T follicular helper cell (primary cell): ENCODE measurements at regions not wholly inside any gene's neighbourhood (a gene's known extent, or its start where the extent isn't known, plus 50 kb on each side); places are given as distances from the start of the nearest gene placed in this dataset.

Experiments
- DNase-seq: peaks from one replicate; pipeline ENCODE4 v3.0.0-alpha.2; 2020; ENCODE audit warnings: low read depth

DNA sequence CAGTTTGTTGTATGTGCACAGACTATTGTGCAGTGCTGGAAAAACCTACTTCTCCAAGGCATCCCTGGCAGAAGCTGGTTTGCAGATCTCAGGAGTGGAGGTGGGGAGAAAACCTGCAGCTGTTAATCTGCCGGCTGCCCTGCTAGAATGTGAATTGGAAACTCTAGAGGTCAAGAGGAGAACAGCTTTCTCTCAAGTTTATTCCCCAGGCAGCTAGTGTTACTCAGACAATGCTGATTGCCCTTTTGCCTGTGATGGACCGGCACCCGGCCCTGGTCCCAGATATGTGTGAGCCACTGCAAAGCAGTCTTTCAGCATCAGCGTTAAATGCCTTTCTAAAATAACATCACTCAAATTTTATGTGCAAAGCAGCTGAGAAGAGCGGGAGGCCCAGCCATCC lies 129.7 kb upstream of the TPM1 start:
- DNase-seq = no peak

DNA sequence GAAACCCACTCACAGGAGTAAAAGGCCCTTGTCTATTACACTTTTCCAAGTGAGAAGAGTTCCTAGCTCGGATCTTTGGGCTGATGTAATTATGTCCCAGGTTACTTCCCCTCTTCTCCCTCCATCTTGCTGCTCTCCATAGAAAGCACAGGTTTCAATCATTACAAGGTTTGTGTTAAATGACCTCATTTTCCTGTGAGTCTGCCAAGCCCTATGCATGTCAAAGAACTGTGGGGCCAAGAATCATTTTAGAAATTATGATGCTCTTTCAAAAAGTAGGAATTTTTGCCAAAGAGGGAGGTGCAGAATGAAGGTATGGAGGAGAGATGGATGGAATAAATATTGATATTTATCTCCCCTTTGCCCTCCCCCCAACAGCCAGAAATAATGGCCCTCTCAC lies 129.3 kb upstream of the TPM1 start:
- no peak for DNase-seq

DNA sequence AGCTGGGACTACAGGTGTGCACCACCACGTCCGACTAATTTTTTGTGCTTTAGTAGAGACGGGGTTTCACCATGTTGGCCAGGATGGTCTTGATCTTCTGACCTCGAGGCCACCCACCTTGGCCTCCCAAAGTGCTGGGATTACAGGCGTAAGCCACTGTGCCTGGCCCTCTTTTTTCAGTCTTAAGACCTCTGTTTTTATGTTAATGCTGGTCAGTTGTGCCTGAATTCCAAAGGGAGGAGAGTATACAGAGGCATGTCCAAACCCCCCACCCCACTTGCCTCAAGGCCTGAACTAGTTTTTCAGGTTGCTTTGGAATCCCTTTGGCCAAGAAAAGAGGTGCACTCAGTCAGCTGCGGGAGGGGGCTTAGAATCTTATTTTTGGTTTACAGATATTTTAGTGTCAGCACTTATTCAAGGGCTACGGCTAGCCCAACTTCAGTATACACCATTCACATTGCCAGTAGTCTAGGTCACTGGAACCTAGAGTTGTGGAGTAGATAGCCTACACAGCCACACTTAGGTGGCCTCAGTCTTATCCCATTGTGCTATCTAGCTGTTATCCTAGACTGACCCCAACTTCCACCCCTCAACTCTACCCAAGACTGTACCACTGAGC lies 128.0 kb upstream of the TPM1 start:
- no peak for DNase-seq

DNA sequence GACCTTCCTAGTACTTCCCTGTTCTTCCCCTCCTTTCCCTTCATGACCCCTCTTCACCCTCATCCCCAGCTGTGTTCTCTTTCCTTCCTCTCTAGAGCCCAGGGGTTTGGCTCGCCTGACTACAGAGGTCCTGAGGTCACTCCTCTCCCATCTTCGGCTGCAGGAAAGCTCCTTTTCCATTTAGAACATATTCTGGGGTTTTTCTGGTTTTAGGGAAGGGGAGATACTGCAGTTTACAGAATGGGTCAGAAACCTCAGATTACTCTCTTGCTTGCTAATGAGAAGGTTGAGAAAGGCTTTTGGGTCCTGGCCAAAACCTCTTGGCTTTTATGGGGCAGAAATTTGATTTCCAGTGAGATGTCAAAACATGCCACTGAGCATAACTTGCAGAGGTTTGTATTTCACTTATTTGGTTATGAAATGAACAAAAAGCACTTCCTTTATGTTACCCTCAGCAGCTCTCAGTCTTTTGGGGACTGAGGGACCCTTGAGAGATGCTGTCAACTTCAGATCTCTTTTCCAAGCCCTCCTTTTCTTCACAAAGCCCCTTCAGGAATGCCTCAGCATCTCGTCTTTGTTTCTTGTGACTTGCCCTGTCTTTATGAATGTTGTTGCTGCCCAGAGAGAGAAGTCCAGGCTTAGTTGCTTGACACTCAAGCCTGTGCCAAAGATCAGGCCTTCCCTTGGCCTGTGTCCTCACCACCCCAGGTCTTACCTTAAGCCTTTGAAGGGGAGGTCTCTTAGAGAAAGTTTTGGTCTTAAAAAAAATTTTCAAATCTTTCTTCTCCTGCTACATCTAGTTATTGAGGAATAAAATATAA lies 121.7 kb upstream of the TPM1 start:
- no peak for DNase-seq

- DNase-seq = no peak
These were observed 120.0 kb upstream of the TPM1 start for GRCh38 chr15:62922514-62922913.

GRCh38 chr15:62925875-62926274 lies 116.7 kb upstream of the TPM1 start:
- no peak for DNase-seq

- no peak for DNase-seq
These were observed 115.4 kb upstream of the TPM1 start for GRCh38 chr15:62927196-62927595.

- DNase-seq = no peak
These were observed 114.7 kb upstream of the TPM1 start for GRCh38 chr15:62927836-62928235.

DNA sequence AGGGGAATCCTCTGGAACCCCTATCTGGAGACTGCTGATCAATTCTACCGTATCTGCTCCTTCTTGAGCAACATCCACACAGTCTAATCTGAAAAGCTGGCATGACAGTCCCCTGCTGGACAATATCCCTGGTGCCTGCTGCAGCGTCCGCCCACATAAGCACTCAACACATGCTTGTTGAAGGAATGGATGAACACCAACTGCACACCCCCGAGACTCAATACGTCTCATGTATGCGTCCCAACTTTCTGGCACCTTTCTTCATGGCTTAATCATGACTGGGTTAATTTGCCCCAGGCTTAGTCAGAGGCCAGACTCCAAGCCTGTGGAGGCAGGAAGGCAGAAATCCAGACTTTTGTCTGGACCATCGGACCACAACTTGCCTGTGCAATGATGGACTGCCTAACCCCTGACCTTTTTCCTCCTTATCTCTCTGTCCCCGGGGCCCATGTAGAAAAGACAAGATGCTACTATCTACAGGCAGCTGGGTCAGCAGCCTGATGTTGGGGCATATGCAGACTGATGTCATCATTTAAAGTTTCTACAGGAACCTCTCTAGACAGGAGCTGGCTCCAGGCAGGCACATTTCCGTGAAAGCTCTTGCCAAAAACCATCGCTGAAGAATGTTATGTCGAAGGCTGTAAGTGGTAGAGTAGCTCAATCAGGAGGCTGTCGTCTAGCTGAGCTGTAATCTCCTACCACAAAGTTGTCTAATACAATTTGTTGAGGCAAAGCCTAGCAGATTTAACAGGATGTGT lies 114.1 kb upstream of the TPM1 start:
- DNase-seq = no peak

GRCh38 chr15:62929000-62929357 lies 113.6 kb upstream of the TPM1 start:
- DNase-seq = no peak

GRCh38 chr15:62931650-62932049 lies 110.9 kb upstream of the TPM1 start:
- DNase-seq = no peak

GRCh38 chr15:62932436-62932835 lies 110.1 kb upstream of the TPM1 start:
- DNase-seq = no peak

GRCh38 chr15:62933386-62933785 lies 109.2 kb upstream of the TPM1 start:
- no peak for DNase-seq

DNA sequence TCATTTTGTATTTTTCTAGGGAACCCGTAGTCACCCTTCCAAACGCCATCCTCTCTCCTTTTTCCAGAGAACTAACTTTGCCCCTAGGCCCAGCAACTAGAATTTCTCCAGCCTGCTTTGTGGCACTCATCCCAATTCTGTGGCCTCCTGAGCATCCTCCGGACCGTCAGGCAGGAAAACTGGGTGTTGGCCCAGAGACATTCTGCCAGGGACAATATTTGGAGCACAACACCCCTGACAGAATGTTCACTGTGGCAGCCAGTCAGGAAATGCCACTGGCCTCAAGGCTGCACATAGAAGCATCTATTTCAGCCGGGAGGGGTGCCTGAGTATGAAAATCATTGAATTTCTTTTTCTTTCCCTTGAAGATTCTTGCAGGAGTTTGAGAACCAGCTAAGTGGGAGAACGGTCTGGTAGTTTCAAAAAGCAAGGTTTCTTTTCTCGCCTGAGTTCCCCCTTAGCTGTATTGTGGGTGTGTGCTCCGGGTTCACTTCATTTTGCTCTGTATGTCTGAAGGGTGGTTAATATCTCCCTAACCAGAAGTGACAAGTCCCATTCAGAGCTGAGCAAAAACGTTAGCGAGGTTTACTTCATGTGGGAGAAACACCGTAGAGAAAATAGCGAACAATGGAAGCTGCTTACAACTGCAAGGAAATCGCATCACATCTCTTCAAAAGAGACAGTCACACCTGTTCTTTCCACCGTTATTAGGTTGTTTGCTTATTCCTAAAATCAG lies 108.1 kb upstream of the TPM1 start:
- DNase-seq = no peak

GRCh38 chr15:62935300-62936081 lies 107.1 kb upstream of the TPM1 start:
- no peak for DNase-seq

DNA sequence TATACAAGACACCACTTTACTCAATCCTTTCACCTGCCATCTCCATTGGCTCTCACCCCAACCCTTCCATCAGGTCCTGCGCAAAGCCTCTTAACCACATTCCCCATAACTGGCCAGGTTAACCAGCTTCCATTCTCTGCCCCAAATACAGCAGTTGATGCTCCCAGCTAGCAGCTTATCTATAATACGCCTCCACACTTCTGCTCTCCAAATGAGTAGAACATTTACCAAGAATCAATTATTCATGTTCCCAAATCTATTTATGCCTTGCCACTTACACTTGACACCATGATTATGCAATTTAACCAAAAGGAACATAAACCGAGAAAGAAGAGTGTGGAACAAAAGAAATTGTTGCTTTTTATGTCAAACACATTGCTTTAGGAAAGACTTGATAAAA lies 103.7 kb upstream of the TPM1 start:
- no peak for DNase-seq

- no peak for DNase-seq
These were observed 102.3 kb upstream of the TPM1 start for GRCh38 chr15:62940093-62940754.

- no peak for DNase-seq
These were observed 101.7 kb upstream of the TPM1 start for GRCh38 chr15:62940755-62941361.

- DNase-seq = no peak
These were observed 100.8 kb upstream of the TPM1 start for GRCh38 chr15:62941699-62942098.

GRCh38 chr15:62942428-62942827 lies 100.1 kb upstream of the TPM1 start:
- DNase-seq = no peak

GRCh38 chr15:62945063-62945462 lies 97.5 kb upstream of the TPM1 start:
- no peak for DNase-seq
